ENCODE measurements at regions not wholly inside any gene's neighbourhood (a gene's known extent, or its start where the extent isn't known, plus 50 kb on each side); places are given as distances from the start of the nearest gene placed in this dataset.

GRCh38 chr9:87270848-87271234, 226.8 kb upstream of the DAPK1 start:
- H3K27ac Mint-ChIP-seq (ENCODE audit: unreplicated experiment) = peak overlapping the region; percentile 52
- H3K27me3 Mint-ChIP-seq (ENCODE audit: unreplicated experiment) = peaks cover 2% of the 10 kb centered on the region
- H3K4me3 Mint-ChIP-seq (ENCODE audit: unreplicated experiment) = no peak overlapping the region
- DNase-seq (ENCODE audit: low spot score) = no peak
- H3K4me1 Mint-ChIP-seq (ENCODE audit: unreplicated experiment) = peaks cover 24% of the 10 kb centered on the region
- no peaks in the 10 kb centered on the region for H3K9me3 Mint-ChIP-seq (ENCODE audit: unreplicated experiment)
- H3K36me3 Mint-ChIP-seq (ENCODE audit: low read depth, unreplicated experiment) = no peaks in the 10 kb centered on the region
- no peak for TF ChIP-seq CTCF (IDR thresholded peaks at IDR 0.05; ENCODE audit: unreplicated experiment)

- no peak for TF ChIP-seq CTCF (IDR thresholded peaks at IDR 0.05; ENCODE audit: unreplicated experiment)
- Mint-ChIP-seq H3K9me3 (ENCODE audit: unreplicated experiment) (no peaks in the 10 kb centered on the region), H3K4me3 (ENCODE audit: unreplicated experiment) (no peak overlapping the region), H3K36me3 (ENCODE audit: low read depth, unreplicated experiment) (no peaks in the 10 kb centered on the region), H3K27me3 (ENCODE audit: unreplicated experiment) (peaks cover 2% of the 10 kb centered on the region), H3K27ac (ENCODE audit: unreplicated experiment) (no peak overlapping the region), H3K4me1 (ENCODE audit: unreplicated experiment) (peaks cover 23% of the 10 kb centered on the region)
- DNase-seq (ENCODE audit: low spot score) = no peak
Measured at GRCh38 chr9:87271696-87272477, 225.8 kb upstream of the DAPK1 start.

GRCh38 chr9:87275047-87275725, 222.5 kb upstream of the DAPK1 start:
- Mint-ChIP-seq H3K4me3 (ENCODE audit: unreplicated experiment) (no peak overlapping the region), H3K27ac (ENCODE audit: unreplicated experiment) (no peak overlapping the region), H3K9me3 (ENCODE audit: unreplicated experiment) (no peaks in the 10 kb centered on the region), H3K36me3 (ENCODE audit: low read depth, unreplicated experiment) (no peaks in the 10 kb centered on the region), H3K4me1 (ENCODE audit: unreplicated experiment) (peaks cover 13% of the 10 kb centered on the region), H3K27me3 (ENCODE audit: unreplicated experiment) (peaks cover 2% of the 10 kb centered on the region)
- DNase-seq (ENCODE audit: low spot score) = no peak
- no peak for TF ChIP-seq CTCF (IDR thresholded peaks at IDR 0.05; ENCODE audit: unreplicated experiment)

- H3K36me3 Mint-ChIP-seq (ENCODE audit: low read depth, unreplicated experiment) = no peaks in the 10 kb centered on the region
- H3K4me3 Mint-ChIP-seq (ENCODE audit: unreplicated experiment) = no peak overlapping the region
- H3K9me3 Mint-ChIP-seq (ENCODE audit: unreplicated experiment) = no peaks in the 10 kb centered on the region
- no peak for TF ChIP-seq CTCF (IDR thresholded peaks at IDR 0.05; ENCODE audit: unreplicated experiment)
- H3K27me3 Mint-ChIP-seq (ENCODE audit: unreplicated experiment) = no peaks in the 10 kb centered on the region
- no peak overlapping the region for H3K27ac Mint-ChIP-seq (ENCODE audit: unreplicated experiment)
- peaks cover under 1% of the 10 kb centered on the region for H3K4me1 Mint-ChIP-seq (ENCODE audit: unreplicated experiment)
- DNase-seq (ENCODE audit: low spot score) = no peak
Measured at GRCh38 chr9:87276327-87276841, 221.3 kb upstream of the DAPK1 start.

- no peak for DNase-seq (ENCODE audit: low spot score)
- Mint-ChIP-seq H3K4me1 (ENCODE audit: unreplicated experiment) (no peaks in the 10 kb centered on the region), H3K36me3 (ENCODE audit: low read depth, unreplicated experiment) (no peaks in the 10 kb centered on the region), H3K4me3 (ENCODE audit: unreplicated experiment) (no peak overlapping the region), H3K9me3 (ENCODE audit: unreplicated experiment) (no peaks in the 10 kb centered on the region), H3K27me3 (ENCODE audit: unreplicated experiment) (no peaks in the 10 kb centered on the region), H3K27ac (ENCODE audit: unreplicated experiment) (no peak overlapping the region)
- TF ChIP-seq CTCF (IDR thresholded peaks at IDR 0.05; ENCODE audit: unreplicated experiment) = no peak
Measured at GRCh38 chr9:87276851-87277261, 220.8 kb upstream of the DAPK1 start.
